HG03342 (cell line): ENCODE measurements at regions not wholly inside any gene's neighbourhood (a gene's known extent, or its start where the extent isn't known, plus 50 kb on each side); places are given as distances from the start of the nearest gene placed in this dataset.

ENCODE experiments used
- ATAC-seq: cut with Tn5 transposase; IDR thresholded peaks from one replicate; pipeline ENCODE4 v1.9.1; 2021; ENCODE audit warnings: mild to moderate bottlenecking, moderate library complexity; ENCODE audit not compliant: unreplicated experiment

GRCh38 chr4:135238940-135239339, 1037.4 kb upstream of the PABPC4L start:
- ATAC-seq, result no peak

GRCh38 chr4:135236048-135236447, 1034.5 kb upstream of the PABPC4L start:
- no peak for ATAC-seq

DNA sequence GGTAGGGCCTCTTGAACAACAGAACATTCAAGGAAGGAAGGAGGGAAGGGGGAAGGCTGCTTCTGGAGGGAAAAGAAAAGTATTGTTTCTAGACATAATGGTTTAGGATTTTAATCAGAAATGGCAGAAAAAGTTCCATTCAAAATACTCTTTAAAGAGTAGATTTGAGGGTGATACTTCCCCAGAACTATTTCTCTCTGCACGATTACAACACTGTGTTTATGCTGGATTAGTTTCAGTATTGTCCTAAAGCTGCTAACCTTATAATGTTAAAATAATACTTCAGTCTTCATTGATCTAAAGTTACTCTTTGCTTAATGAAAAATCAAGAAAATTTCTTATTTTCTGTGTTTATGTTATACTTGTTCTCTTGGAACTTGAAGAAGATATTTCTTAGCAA, 1026.3 kb upstream of the PABPC4L start:
- ATAC-seq, result no peak

- no peak for ATAC-seq
Observed at GRCh38 chr4:135225551-135225950, 1024.0 kb upstream of the PABPC4L start.

DNA sequence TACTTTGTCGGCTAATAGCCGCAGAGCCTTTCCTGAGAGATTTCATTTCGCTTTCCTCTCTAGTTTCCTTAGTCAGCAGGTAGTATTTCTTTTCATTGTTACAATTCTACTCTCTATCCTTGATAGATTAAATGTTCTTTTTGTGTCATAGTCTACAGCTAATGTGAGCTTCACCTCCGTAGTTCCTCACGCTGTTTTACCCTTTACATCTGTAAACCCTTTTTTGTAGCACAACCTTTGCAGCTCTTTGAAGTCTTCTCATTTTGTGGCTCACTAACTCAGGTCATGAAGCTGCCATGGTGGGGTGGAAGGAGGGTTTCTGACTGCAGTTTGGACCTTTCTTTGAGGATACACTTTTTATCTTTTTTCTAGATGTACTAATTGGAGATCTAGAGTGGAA, 1008.8 kb upstream of the PABPC4L start:
- no peak for ATAC-seq

DNA sequence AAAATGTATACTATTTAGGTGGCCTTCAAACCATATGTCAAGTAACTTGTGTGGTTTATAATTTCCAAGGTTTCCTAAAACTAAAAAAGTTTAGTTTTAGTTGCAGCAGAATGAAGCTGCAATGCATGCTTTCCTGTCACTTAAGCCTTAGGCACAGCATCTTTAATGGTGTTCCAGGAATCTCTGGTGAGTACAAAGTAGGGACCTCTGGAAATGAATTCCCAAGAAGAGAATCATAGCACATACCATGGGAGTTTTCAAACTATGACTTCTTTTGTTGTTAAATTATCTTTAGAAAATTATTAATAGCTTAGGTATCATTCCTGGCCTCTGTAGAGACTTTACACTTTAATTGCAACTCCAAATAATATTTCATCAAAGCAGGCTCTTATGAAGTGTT, 1005.9 kb upstream of the PABPC4L start:
- ATAC-seq, result no peak

- no peak for ATAC-seq
Observed at GRCh38 chr4:135204311-135204710, 1002.7 kb upstream of the PABPC4L start.

DNA sequence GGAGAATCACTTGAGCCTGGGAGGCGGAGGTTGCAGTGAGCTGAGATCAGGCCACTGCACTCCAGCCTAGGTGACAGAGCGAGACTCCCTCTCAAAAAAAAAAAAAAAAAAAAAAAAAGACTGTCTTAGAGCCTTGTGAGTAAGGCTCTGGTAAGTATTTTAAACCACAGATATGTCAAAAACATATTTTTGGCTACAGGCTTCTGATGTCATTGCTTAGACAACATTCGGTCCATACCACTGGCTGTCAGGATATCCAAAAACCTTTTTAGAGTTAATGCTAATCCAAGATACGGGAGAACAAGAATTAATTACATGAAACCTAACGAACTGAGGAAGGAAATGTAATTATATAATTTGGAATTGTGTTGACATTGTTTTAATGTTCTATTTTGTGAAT, 999.5 kb upstream of the PABPC4L start:
- ATAC-seq, result no peak

GRCh38 chr4:135197641-135198040, 996.1 kb upstream of the PABPC4L start:
- ATAC-seq, result no peak

DNA sequence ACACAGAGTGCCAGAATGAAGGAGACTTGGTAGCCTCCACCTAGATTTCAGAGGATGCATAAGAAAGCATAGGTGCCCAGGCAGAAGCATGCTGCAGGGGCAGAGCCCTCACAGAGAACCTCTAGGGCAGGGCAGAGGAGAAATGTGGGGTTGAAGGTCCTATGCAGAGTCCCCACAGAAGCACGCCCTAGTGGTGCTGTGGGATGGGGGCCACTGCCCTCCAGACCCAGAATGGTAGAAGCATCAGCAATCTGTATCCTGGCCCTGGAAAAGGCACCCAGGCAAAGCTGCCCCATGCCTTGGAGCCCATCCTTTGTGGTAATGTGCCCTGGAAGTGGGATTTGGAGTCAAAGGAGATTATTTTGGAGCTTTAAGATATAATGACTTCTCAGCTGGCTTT, 992.9 kb upstream of the PABPC4L start:
- ATAC-seq, result no peak

DNA sequence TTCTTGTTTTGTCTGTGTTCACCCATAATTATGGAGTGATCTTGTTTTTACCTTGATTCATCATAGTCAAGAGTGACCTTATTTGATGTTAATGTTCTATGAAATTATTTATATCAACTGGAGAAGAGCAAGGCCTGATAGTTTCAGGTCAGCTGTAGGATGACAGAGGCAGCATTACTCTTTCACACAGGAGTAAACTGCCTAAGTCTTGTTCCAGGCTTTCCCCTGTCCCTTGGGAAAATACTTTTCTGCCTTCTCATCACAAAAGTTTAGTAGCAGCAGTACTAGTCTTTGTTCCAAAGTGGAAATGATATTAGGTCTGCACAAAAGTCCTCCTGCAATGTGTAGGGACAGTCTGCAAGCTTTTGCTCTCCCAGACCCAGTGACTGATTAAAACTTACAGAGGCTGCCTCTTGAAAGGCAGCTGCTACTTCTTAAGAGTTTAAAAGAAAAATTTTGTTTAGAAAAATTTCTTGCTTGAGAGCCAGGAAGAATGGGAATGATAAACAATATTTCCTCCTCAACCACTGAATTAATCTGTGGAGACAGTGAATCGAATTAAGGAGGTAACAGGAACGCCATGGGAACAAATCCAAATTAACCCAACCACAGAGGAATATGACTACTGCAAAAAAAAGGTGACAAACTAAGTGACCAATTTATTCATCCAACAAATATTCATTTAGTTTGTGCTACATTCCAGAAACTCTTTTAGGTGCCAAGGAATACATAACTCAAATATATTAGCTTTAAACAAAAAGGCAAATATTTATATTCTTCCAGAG, 991.4 kb upstream of the PABPC4L start:
- no peak for ATAC-seq

- no peak for ATAC-seq
Observed at GRCh38 chr4:135191596-135191995, 990.0 kb upstream of the PABPC4L start.

DNA sequence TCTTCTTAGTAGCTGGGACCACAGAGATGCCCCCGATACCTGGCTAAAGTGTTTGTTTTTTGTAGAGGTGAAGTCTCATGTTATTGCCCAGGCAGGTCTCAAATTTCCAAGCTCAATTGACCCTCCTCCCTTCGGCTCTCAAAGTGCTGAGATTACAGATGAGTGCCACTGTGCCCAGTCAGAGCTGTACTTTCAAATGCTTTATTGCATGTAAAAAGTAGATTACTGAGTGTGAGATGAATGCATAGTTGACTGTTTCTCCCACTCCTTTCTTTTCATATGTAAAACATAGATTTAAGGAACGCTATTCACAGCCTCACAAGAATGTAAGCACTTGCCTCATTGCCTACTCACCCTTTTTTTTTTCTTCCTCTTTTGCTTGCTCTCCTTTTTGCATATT, 984.4 kb upstream of the PABPC4L start:
- ATAC-seq, result no peak

GRCh38 chr4:135185256-135185655, 983.7 kb upstream of the PABPC4L start:
- ATAC-seq, result no peak

DNA sequence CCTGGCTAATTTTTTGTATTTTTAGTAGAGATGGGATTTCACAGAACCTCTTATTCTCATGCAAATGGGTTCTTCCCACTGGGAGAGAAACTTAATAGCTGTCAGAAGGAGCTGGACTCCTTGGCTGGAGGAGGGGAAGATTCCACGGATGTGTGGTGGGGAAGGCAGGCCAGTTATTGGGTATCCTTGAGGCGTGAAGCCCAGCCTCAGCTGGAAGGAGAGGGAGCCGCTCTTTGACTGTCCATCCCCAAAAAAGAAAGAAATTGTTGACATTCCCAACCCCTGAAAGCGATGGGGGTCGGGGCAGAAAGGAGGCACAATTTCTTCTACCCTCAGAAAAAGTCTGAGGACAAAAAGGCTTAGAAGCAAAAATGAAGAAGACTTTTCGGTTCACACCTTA, 983.1 kb upstream of the PABPC4L start:
- ATAC-seq, result no peak

DNA sequence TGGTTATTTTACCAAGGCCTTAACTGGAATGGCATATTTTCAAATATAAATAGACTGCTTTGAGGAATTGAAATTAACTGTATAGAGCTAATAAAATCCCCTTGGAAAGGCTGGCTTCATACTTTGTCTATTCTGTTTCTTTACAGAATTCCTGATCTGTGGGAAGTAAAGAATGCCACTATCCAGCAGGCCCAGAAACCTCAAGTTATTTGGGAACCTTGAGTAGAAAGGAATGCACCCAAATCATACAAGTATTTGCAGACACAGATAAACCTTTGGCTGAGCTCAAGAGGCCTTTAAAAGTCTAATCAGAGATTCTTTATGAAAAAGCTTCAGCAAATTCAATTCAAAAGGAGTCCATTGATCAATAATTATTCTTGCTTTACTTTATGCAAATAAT, 975.7 kb upstream of the PABPC4L start:
- no peak for ATAC-seq

DNA sequence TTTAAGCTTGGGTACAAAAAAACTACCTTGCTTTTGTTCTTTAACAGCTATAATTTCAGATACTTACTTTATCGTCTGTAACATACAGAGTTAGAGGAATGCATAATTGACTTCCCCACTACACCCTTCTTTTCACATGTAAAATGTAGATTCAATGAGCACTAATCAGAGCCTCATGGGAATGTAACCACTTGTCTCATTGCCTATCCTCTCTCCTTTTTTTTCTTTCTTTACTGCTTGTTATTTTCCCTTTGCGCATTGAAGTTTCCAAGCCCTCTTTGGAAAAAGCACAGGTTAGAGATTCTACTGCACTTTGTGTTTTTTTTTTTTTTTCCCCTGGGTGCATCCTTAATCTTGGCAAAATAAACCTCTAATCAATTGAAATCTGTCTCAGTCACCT, 965.1 kb upstream of the PABPC4L start:
- no peak for ATAC-seq

- no peak for ATAC-seq
Observed at GRCh38 chr4:135164601-135165000, 963.0 kb upstream of the PABPC4L start.

DNA sequence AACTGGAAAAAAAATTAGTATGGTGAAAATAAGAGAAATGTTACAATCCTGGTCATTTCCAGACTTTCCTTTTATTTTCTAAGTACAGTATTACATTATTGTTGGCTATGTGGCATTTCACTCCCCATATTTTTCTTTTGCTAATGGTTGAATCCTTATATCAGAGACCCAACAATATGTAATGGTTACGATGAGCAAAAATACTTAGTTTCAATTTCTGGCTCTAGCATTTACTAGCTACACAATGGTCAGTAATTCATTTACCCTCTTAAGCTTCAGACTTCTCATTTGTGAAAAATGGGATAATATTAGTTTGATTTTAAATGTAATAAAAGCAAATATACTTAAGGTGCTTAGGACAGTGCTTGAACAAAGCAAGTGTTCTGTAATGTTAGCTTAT, 942.9 kb upstream of the PABPC4L start:
- no peak for ATAC-seq

DNA sequence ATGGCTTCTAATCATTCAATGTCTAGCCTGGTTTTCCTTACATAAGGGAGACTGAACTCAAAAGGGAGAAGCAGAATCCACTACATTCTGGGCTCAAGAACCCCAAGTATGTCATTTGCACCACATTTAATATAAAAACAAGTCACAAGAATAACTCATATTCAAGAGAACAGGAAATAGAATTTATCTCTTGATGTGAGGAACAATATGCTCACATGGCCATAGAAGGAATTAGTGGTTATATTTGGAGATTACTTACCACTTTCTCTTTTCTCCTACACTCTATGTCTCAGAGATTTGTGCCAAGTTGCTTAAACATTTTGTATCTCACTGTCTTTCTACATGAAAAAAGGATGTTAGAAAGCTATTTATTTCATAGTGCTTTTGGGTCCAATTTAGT, 922.6 kb upstream of the PABPC4L start:
- no peak for ATAC-seq

DNA sequence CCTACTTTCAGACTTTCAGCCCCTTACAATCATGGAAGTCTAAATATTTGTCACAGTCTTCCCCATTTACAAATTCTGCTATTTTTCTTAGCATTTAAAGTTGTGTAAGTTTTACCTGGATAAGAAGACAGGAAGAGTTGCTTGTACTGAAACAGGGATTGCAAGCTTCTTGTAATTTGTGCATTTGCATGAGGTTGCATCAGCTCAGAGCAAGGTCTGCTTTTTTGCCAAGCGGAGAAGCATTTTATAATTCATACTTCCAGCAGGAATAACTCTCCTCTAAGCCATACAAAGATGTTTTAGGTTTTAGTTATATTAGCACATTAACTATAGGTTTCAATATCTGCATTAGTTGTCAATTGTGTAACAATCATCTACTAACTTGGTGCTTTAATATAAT, 922.0 kb upstream of the PABPC4L start:
- no peak for ATAC-seq

DNA sequence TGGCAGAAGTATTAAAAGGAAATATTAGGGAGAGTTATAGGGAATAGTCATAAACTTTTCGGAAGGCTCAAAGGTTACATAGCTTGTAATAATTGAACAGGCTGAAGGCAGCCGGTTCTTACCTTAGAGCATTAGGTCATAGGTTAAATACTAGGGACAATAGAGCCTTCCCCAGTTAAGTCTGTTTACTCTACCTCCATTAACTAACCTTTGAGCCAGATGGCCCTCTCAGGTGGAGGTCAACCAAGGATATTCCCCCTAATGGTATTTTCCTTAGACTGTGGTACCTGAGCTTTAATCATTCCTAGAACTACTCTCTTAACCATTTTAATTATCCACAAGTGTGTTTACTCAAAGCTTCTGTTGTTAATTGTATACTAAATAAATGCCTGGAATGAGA, 920.9 kb upstream of the PABPC4L start:
- ATAC-seq, result no peak

DNA sequence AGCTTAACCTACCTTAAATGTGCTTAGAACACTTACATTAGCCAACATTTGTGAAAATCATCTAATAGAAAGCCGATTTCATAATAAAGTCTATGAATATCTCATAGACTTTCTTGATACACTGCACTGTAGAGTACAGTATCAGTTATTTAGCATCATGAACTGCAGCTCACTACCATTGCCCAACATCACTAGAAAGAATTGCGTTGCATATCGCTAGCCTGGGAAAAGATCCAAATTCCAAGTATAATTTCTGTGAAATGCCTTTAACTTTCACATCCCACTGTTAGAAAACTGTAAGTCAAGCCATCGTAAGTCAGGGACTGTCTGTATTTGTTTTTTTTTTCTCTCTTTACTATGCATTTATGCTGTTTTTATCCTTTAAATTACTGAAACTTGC, 918.6 kb upstream of the PABPC4L start:
- no peak for ATAC-seq
